DMS 273 treated with DMSO at 0.1 percent for 48 hours (cell line): ENCODE measurements at regions not wholly inside any gene's neighbourhood (a gene's known extent, or its start where the extent isn't known, plus 50 kb on each side); places are given as distances from the start of the nearest gene placed in this dataset.
"Not testable (repeated sequence)": the region's sequence is repeated elsewhere in the genome, so short reads cannot be mapped to it uniquely, and the experiment has no call there.

Source experiments
- DNase-seq: peaks from one replicate; lab custom pipeline; 2025; lab: John Stamatoyannopoulos, UW

DNA sequence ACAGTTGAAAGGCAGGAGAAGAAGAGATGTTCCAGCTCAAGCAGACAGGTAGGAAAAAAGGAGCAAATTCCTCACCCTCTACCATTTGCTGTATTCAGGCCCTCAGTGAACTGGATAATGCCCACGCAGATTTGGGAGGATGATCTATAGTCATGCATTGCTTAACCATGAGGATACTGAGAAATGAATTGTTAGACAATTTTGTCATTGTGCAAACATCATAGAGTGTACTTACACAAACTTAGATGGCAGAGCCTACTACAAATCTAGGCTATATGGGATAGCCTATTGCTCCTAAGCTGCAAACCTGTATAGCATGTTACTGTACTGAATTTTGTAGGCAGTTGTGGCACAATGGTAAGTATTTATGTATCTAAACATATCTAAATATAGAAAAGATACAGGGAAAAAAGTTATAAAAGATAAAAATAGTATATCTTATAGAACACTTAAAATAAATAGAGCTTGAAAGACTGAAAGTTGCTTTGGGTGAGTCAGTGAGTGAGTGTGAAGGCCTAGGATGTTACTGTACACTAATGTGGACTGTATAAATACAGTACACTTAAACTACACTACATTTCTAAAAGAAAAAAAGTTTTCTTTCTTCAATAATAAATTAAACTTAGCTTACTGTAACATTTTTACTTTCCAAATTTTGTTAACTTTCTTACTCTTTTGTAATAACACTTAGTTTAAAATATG, 672.3 kb downstream of the UTRN start:
- DNase-seq, result no peak

DNA sequence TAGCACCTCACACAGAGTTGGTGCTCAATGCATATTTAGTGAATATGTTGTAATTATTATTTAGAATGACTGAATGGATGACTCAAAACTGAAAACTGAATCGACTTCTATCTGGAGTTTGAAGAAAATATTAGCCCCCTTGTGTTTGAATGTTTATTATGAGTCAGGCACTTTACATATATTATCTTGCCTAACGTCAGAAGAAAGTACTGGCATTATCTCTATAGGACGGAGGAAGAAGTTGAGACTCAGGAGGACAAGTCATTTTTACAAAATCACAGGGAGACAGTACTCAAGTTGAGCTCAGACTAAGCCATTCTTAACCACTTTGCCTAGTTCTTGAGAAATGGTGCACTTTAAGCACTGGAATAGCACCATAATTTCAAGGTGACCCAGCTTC, 684.0 kb downstream of the UTRN start:
- no peak for DNase-seq

DNA sequence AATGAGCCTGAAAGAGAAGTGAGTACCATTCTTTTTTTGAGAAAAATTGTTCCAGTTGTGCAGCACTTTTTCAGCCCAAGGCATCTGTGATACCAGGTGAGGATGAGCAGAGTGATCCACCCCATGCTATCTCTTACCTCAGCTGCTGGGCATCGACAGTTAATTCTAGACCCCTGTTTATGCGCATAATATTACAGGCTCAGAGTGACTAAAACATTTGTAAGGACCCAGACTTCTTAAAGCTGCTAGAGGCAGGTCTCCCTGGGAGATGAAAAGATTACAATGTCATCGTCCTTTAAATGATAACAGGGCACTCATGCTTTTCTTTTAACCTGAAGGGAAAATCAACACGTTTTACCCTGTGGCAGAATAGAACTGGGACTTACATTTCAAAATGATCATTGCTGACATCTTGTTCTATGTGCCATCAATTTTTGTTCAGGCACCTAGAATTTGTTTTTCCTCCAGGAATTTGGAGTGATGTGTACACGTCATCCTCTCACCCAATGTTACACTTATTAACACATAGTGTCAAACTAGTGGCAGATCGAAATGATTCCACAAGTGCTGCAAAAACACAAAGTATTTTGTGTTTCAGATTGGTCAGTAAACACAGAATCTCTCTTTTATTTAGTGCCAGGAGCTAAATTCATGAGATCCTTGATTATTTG, 684.6 kb downstream of the UTRN start:
- no peak for DNase-seq

DNA sequence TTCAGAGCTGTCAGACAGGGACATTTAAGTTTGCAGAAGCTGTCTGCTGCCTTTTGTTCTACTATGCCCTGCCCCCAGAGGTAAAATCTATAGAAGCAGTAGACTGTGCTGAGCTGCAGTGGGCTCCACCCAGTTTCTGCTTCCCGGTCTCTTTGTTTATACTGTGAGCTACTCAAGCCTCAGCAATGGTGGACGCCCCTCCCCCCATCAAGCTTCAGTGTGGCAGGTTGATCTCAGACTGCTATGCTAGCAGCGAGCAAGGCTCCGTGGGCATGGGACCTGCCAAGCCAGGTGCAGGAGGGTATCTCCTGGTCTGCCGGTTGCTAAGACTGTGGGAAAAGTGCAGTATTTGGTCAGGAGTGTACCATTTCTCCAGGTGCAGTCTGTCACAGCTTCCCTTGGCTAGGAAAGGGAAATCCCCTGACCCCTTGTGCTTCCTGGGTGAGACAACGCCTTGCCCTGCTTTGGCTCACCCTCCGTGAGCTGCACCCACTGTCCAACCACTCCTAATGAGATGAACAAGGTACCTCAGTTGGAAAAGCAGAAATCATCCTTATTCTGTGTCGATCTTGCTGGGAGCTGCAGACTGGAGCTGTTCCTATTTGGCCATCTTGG, 692.2 kb downstream of the UTRN start:
- DNase-seq, result not testable (repeated sequence)

DNA sequence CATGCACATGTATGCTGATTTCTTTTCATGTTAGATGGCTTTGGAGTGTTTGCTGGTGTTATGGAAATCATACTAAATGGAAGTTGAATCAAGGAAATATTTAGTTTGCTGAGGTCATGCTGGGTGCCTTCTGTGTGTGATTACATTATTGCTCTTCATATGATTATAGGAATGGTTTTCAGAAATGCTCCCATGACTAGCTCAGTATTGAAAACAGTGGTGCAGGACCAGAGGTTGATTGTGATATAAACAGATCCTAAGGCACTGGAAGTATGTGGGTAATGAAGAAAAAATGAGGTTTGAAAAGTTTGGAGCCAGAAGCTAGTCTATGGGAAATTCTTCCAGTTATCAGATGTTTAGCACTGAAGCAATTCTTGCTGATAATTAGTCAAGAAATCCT, 693.1 kb downstream of the UTRN start:
- no peak for DNase-seq

DNA sequence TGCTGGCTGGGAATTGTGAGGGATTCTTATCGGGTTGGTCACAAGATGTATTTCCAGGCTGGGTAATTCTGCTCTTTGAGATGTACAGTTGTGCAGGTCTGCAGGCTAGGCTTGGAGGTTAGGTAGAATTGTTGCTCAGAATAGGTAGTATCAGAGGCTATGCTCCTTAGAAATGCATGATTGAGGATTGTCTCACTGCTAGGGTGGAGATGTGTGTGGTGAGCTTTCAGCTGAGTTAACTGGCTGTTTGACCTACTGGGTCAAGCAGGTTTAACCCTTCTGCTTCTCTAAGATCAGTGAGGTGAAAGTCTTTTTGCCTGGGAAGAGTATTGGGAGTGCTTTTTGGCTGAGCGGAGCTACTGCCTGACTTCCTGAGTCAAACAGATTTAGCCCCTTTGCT, 701.1 kb downstream of the UTRN start:
- no peak for DNase-seq

DNA sequence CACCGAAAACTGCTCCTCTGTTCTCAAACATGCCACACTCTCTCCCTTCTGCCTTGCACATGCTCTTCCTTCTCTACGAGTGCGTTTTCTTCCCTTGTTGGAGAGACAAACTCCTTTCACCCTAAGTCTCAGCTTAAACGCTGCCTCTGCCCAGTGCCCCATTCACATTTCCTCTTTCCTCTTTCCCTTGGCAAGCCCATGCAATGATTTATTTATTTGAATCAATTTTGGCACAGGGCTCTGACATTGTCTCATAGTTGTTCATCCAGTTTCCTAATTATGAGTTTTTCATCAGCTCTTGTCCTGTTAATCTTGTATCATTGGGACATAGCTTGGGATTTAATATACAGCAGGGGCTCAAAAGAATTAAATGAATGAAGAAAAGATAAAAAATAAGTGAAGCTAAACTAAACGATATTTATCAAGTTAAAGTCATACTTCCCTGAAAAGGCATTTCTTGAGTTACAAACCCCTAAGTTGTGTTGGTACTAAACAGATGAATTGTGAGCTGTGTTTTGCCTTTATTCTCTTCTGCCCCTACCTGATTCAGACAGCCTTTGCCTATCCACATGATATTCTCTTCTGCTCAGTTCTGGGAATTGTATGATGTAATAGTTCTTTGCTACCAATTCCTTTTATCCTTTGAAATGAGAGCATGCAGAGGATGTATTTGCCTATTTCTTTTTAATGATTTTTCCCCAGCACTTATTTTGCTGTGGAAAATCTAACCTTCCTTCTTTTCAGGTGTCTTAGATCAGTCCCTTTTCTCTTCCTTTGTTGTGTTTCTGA, 704.4 kb downstream of the UTRN start:
- DNase-seq, result no peak

DNA sequence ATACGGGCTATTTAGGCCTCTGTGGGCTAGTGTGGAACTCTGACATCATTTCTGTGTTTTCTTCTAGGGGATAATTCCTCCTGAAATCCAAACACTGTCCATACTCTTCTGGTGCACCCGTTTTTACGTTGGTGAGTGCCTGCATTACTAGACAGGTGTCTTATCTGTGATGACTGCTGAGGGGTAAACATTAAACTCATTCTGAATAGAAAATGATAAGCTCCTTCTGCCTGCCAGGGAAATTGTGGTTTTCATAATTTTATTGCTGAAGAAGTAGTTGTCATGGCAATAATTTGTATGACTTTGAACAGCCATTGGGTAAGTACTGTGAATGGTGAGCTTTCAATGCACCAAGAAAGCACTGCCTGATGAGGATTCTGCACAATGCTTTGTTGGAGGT, 705.6 kb downstream of the UTRN start:
- DNase-seq, result no peak

DNA sequence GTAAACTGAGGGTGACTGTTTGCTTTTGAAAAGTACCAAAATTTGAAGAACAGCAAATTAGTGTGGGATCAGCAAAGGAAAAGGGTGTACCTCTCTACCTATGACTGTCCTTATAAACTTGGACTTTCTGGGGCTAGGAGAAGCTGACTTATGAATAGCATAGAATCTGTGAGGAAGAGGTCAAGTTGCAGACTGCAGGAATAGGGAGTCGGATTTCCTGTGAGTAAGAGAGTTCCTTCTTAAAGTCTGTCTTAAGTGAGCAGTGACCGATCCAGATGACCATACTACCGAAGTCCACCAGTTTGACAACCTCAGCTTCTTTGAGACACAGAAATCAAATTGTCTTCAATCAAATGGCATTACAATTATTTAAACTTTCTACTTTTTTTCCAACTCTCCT, 708.7 kb downstream of the UTRN start:
- no peak for DNase-seq

DNA sequence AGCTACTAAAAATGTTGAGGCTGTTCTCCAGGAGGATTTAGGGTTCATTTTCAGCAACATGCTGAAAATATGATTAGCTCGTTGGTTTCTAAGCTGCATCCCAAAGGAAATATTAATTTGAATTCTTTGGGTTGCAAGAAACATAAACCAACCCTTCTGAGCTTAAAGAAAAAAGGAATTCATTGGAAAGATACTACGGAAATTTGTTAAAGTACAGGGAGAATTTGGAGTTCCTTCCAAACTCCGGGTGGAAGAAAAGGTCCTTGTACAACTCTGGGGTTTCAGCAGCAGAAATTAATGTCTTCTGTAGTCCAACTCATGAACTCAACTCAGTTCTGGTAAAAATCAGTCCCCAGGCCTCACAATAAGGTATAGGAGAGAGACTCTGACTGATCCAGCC, 712.9 kb downstream of the UTRN start:
- DNase-seq, result no peak

DNA sequence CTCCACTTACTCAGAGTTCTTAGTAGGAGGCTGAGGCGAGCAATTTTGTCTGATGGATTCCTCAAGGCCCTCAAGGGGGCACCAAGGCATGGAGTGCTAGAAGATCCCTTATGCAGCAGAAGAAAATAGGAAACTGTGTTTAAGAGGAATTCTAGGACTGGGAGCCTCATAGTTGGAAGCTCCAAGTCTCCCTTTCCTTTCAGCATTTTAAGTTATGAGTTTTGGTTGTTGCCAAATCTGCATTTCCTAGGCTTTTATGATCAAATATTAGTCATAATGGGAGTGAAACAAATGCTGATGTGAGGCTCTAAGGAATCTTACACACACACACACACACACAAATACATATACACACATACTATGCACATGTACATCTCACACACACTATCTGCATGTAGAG, 714.0 kb downstream of the UTRN start:
- no peak for DNase-seq

DNA sequence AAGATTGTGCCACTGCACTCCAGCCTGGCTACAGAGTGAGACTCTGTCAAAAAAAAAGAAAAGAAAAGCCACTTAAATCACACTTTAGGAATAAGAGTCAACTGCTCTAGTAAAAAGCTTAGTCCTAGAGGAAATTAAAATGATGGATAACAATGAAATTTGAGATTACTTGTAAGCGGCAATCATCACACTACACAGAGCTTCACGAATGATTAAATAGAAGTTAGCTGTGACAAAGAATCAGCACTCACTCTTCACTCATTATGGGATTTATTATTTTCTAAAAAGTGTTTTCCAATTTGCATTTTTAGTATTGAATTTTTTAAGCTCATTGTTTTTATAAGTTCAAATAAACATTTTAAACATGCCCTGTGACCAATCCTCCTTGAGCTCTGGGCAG, 718.0 kb downstream of the UTRN start:
- DNase-seq, result no peak

DNA sequence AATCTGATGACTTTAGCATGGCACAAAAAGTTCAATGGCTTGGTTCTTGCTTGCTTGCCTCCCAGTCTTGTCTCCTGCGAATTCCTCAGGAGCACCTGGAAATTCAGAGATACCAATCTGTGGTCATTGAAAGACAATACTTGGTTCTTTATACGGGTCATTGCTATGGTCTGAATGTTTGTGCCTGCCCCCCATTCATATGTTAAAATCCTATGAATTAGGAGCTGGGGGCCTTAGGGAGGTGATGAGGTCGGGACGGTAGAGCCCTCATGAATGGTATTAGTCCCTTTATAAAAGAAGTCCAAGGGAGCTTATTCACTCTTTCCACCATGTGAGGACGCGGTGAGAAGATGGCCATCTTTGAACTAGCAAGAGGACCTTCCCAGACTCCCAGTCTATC, 721.8 kb downstream of the UTRN start:
- DNase-seq, result no peak

DNA sequence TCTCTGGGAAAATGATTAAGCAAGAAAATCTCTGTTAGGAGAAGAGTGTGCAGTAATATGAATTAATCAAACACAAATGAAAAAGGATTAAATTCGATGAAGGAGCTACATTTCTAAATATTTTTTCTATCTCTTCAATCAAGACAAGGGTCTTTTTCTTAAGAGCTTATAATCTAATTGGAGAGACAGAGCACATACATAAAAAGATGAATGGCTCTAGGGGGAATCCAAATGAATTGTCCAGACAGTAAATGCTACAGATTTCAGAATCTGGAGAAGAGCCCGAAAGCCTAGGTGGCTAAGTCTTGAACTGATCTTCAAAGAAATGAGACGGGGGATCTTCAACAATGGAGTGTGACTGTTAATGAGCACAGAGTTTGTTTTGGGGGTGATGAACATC, 723.6 kb downstream of the UTRN start:
- DNase-seq, result no peak

DNA sequence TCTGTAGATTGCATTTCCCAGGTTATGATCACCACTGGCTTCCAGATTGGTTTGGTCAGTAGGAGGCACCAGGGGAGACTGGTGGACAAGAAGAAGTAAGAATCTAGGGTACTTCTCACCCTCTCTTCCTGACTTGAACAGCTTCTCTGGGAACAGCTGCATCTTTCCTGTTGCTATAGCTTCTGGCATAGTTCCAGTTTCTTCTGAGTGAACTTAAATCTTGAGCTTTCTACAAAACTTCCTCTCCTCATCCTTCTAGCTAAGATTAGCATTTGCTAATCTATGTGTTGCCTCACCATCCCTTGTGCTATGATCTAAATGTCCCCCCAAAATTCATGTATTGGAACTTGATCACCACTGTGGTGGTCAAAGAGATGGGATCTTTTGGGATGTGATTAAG, 724.6 kb downstream of the UTRN start:
- no peak for DNase-seq

DNA sequence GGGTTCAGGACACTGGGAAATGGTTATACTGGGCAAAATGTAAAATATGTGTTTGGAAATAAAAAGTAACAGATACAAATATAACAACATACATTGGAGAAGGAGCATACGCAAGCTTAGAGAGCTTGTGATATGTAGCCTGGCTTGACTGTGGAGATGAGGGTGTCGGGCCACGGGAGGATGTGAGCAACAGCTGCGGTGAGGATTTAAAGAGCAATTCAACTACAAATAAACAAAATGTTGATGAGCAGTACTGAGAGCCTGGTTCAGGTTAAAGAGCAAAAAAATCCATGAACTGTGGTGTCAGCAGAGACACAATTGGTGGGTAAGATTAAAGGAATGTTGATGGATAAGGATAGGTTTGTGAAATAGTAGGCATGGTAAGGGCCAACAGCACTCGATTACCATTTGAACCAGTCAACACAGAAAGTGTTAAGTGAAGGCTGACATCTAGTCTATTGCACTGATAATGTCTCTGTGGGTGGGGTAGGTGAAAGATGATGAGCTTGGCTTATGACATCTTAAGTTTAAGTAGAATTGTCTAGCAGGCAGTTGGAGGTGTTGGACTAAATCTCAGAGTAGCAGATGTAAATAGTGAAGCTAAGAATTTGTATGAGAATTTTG, 723.2 kb downstream of the EPM2A start:
- DNase-seq, result no peak

DNA sequence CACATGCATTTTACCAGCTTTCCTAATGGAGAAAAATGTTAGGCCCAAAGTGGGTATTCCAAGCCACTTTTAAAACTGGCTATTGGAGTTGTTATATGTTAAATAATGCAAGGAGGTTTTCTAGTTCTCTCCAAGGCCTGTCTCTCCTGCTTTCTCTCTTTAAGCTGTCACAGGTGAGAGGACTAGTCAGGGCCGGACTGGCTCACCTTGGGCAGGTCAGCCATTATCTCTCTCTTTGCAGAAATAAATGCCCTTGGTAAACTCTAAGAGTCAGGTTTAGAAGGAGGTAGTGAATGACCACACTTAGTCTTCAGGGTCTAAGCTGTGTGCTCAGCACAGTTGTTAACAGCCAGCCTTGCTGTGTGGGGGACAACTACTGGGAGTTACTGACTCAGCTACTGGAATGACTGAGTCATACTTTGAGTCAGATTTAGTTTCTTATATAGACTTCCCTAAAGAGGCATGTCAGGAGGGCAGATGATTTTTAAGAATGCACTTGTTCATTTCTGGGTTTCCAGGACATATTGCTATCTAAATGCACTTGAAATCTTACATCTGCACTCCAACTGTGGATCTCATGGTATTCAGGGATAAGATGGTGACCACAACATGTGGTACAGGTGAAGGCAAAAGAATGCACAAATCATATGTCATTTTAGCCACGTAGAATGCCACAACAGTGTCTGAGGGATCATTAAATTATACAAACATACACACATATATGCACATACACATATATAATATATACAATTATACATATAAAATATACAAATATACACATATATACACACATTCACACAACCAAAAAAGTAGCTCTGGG, 719.4 kb downstream of the EPM2A start:
- DNase-seq, result no peak

DNA sequence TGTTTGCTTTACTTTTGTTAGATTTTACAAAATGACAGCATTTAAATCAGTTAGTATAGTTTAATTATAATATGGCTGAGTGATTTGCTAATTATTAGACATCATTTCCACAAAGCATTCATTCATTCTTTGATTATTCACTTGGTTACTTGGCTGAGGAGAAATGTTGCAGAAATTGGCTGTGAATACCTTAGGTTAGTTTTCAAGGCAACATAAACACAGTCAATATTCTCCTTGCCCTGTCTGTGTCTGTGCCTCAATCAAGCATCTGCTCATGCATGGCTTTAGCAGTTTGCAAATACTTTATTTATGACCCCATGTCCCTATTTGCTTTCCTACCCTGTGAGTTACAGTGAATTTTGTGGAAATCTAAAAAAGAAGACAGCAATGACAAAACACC, 718.3 kb downstream of the EPM2A start:
- DNase-seq, result no peak

DNA sequence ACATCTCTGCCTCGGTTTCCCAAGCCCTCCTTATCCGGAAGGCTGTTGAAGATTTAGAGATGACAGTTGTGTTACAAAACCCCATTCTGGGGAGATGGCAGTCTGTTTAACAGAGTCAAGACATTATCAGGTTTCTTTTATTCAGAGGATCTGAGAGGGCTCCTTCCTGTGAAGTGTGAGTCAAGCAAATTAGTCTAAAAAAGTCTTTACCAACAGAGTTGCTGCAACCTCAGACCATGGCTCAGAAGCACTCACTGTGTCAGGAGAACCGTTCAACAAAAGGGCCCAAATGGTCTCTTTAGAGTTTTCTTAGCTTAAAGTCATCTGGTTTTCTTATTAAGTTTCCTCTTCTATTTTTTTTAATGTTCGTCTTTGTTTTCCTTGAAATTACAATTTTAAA, 717.8 kb downstream of the EPM2A start:
- no peak for DNase-seq

DNA sequence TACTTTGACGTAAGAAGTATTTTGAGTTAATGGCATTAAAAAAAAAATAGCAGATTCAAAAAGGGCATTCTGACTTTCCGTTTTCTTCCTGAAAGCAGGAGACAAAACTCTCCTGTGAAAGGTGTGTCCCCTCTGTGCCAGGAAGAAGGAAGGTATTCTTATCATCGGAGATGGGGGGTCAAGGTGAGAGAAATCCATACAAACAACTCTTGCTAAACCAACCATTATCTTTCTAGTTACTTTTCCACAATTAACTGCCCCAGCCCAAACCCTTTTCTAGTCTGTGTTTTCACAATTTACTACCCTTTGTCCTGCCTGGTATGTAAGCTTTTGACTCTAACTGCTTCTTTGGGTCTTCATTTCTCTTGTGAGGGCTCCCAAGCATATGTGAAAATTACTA, 717.3 kb downstream of the EPM2A start:
- no peak for DNase-seq

DNA sequence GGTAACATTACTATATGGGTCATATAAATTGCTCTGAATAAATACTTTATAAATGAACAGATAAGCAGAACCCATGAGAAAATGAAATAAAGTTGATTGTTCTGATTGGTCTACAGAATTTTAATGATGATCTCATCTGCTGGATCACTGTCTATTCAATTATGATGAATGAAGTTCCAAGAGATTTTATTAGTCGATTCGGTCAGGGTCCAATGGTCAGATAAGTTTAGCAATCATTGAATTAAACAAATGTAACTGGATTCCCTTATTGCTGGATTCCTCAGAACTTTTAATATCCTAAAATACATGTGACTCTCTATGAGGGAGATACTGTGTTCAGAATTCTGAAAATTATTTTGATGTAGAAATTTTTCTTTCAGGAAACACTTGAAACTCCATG, 715.2 kb downstream of the EPM2A start:
- DNase-seq, result no peak

DNA sequence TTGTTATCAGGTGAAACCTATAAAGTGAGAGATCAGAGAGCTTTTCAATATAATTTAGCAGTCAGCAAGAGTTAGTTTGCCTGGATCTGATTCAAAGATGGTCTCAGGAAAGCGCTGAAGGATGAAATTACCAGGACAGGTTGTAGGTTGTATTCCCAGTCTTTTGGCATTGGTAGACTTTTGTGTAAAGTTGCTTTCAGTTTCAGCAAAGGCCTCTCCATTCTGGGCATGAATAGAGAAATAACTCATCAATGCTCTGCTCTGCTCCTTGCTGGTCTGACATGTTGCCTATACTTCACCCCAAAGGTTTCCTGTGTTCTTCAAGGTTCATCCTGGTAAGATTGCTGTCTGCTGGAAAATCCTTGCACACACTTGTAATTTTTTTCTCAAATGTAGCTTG, 714.8 kb downstream of the EPM2A start:
- no peak for DNase-seq
